ENCODE measurements at regions not wholly inside any gene's neighbourhood (a gene's known extent, or its start where the extent isn't known, plus 50 kb on each side); places are given as distances from the start of the nearest gene placed in this dataset.

- TF ChIP-seq CTCF (IDR thresholded peaks at IDR 0.05) (no peak), POLR2A (IDR thresholded peaks at IDR 0.05) (no peak)
Observed at GRCh38 chr15:81812456-81812855, 233.4 kb downstream of the MEX3B start.

Measured in breast epithelium (tissue), 3 donors.